ENCODE measurements at regions not wholly inside any gene's neighbourhood (a gene's known extent, or its start where the extent isn't known, plus 50 kb on each side); places are given as distances from the start of the nearest gene placed in this dataset.

DNA sequence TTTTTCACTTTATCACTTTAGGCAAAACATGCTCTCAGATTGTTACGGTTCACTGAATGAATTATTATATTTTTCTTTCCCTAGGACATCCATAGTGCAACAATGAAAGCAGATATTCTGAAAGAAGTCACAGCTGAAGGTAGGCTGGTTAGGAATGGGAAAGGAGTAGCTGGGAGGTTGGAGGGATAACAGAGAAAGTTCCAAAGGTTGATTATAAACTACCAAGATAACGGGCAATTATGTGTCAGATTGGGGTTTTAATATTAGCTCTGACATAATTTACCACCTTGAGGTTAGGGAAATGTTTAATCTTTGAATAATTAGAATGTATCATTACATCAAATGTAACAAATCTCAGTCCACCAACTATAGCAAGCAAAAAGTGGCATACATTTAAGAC is 96.5 kb downstream of the HTR1B start:
- TF ChIP-seq, protein P1, sequence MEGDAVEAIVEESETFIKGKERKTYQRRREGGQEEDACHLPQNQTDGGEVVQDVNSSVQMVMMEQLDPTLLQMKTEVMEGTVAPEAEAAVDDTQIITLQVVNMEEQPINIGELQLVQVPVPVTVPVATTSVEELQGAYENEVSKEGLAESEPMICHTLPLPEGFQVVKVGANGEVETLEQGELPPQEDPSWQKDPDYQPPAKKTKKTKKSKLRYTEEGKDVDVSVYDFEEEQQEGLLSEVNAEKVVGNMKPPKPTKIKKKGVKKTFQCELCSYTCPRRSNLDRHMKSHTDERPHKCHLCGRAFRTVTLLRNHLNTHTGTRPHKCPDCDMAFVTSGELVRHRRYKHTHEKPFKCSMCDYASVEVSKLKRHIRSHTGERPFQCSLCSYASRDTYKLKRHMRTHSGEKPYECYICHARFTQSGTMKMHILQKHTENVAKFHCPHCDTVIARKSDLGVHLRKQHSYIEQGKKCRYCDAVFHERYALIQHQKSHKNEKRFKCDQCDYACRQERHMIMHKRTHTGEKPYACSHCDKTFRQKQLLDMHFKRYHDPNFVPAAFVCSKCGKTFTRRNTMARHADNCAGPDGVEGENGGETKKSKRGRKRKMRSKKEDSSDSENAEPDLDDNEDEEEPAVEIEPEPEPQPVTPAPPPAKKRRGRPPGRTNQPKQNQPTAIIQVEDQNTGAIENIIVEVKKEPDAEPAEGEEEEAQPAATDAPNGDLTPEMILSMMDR (IDR thresholded peaks at IDR 0.05): no peak
- no peak for TF ChIP-seq POLR2AphosphoS5 (IDR thresholded peaks at IDR 0.05)
- no peak for TF ChIP-seq EP300 (IDR thresholded peaks at IDR 0.05)
- TF ChIP-seq POLR2A (IDR thresholded peaks at IDR 0.05): no peak
